Stimulated activated CD8-positive, alpha-beta memory T cell treated with anti-CD3 and anti-CD28 coated beads, Interleukin-12 subunit alpha, Interleukin-12 subunit beta, amount 100 ng/mL, for 24 hours (primary cell): ENCODE measurements at regions not wholly inside any gene's neighbourhood (a gene's known extent, or its start where the extent isn't known, plus 50 kb on each side); places are given as distances from the start of the nearest gene placed in this dataset.
"Not testable (repeated sequence)": the region's sequence is repeated elsewhere in the genome, so short reads cannot be mapped to it uniquely, and the experiment has no call there.

Experiments
- DNase-seq: peaks from one replicate; pipeline ENCODE4 v3.0.0-alpha.2; 2020; ENCODE audit errors: extremely low read depth

DNA sequence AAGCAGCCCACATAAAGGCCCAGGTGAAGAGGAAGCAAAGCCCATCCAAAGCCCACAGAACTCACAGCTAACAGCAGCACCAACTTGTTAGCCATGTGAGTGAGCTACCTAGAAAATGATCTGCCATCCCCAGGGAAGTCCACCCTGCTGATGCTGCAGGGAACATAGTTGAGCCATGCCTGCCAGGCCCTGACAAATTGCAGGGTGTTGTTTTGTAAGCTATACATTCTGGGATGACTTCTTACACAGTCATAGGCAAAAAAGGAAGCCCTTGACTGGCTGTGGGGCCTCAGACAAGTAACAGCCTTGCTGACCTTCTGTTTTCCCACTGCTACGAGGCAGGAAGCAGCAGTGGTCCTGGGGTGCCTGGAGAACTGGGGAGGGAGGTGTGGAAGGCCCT is 262.7 kb downstream of the MATN1 start:
- DNase-seq, result no peak

DNA sequence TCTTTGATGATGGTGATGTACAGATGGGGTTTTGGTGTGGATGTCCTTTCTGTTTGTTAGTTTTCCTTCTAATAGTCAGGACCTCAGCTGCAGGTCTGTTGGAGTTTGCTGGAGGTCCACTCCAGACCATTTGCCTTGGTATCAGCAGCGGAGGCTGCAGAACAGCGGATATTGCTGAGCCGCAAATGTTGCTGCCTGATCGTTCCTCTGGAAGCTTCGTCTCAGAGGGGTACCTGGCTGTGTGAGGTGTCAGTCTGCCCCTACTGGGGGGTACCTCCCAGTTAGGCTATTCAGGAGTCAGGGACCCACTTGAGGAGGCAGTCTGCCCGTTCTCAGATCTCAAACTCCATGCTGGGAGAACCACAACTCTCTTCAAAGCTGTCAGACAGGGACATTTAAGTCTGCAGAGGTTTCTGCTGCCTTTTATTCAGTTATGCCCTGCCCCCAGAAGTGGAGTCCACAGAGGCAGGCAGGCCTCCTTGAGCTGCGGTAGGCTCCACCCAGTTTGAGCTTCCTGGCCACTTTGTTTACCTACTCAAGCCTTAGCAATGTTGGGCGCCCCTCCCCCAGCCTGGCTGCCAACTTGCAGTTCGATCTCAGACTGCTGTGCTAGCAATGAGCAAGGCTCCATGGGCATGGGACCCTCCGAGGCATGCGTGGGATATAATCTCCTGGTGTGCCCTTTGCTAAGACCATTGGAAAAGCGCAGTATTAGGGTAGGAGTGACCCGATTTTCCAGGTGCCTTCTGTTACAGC is 264.5 kb downstream of the MATN1 start:
- not testable (repeated sequence) for DNase-seq

DNA sequence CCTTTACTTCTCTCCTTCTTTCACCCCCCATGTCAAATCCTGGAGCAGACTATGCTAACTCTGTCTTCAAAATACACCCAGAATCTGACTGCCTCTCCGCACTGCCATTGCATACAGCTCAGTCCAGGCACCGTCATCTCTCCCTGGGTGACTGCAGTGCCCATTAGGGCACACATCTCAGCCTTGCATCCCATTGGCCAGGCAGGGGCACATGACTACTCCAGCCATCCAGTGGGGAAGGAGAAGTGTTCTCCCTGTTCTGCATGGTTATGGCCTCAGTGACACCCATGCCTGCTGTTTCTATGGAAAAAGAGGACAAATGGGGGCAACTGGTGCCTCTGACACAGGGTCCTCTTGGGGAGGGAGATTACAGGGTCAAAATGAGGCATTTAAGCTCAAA is 270.5 kb downstream of the MATN1 start:
- DNase-seq, result no peak

DNA sequence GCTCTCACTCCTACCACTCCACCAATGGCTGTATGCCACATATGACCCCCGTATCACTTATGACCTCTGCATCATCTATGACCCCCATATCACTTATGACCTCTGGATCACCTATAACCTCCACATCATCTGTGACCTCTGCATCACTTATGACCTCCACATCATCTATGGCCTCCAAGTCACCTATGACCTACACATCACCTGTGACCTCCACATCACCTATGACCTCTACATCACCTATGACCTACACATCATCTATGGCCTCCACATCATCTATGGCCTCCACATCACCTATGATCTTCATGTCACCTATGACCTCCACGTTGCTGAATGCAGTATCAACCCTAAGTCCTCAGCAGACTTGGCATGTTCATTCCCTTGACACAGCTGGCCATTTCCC is 271.2 kb downstream of the MATN1 start:
- no peak for DNase-seq

DNA sequence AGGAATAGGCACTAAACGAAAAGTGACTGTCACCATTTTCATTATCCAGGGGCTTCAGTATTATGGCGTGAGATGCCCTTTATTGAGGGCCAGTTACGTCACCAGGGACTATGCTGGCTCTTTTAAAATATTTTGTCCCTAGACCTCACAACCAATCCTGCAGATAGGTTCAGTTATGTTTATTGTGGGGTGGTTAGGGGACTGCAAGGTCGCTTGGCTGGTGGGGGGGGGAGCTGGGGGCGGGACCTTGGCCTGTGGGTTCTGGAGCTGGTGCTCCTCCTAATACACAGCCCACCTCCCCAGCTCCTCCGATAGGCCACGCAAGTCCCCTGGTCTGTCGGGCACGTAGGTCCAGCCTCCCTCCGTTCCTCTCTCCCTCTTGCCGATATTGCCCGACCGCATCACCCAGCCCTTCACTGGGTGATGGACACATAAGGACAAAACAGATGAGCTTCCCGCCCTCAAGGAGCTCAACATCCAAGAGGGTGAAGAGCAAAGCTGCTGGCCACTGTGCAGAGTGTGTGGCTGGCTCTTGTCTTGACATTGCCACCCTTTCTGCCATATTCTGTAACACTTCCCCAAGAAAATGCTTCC is 271.8 kb downstream of the MATN1 start:
- DNase-seq, result no peak

DNA sequence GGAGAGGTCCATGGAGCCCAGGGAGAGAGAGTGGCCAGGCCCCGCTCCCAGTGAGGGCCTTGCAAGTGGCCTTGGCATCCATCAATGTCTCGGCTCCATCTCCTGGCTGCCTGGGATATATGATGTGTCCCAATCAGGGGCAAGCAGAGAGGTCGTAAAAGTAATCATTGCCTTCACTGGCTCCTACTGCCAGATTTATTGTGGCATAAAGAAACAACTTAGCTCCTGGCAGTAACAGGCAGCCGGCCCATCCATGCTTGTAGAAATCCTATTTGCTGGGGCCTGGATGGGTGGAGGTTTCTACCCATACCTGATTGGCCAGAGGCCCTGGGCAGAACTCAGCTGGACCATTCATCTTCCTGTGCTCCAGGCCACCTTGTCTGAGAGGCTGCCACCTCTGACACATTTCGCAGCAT is 272.6 kb downstream of the MATN1 start:
- DNase-seq, result no peak

DNA sequence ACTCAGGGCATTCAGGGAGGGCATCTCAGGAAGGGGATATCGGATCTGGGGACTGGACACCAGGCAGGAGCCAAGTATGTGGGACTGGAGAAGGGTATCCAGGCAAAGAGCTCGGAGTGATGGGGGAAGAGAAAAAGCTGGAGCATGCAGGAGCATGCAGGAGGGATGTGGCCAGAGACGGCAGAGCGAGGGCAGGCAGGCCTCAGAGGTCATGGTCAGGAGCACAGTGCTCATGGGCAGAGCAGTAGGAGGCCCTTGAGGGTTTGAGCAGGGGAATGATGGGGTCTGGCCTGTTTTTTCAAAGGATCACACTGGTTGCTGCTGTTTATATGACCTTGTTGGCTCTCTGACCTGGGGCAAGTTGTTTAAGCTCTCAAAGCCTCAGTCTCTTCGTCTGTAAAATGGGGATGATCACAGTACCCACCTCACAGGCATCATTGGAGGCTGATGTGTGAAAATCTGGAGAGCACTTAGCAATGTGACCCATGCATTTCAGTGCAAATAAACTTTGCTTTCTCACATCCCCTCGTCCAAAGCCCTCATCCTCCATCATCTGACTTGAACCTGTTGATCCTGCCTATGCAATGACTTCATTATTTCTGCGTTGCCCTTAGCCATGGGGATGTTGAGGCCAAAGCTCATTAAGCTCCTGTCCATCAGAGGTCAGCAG is 273.1 kb downstream of the MATN1 start:
- DNase-seq, result no peak

DNA sequence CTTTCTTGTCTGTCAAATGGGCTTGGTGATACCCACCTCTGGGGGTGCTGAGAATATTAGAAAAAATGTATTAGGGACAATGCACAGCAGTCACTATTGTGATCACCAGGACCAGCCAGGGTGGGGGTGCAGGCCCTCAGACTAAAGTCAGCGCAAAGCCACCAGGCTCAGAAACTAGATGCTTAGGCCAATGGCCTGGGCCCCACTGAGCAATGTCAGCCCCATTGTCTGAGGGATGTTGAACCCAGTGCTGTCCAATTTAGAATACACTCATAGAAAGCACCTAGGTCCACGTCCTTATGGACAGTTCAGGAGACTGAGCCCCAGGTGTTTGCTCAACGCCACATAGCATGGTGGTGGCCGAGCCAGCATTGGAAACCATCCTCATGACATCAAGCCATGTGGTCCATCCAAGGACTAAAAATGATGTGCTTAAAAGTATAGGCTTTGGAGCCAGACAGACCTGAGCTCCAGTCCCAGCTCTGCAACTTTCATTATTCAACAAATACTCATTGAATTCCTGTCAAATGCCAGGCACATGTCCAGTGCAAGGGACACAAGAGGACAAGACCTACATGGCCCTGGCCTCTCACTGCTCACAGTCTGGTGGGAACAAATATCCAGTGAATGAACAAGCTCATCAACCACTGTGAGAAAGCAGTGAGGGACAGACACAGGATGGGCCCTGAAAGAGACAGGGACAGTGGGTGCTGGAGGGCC is 273.8 kb downstream of the MATN1 start:
- no peak for DNase-seq

DNA sequence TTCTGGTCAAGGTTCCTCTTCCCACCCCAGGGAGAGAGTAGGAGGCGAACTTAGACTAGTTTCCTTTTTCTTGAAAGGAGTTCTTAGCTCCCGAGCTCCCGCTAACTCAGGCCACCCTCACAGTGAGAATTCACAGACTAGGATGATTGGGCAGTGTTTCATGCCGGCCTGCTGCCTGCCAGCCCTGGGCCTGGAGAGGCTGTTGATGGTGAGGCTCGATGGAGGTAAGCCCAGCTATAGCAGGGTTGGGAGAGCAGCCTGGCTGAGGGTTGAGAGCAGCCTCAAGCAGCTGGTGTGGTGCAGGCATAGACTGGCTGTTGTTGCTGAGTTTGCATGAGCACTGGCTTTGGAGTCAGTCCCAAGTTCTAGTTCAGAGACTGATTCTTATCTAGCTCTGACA is 274.4 kb downstream of the MATN1 start:
- no peak for DNase-seq

DNA sequence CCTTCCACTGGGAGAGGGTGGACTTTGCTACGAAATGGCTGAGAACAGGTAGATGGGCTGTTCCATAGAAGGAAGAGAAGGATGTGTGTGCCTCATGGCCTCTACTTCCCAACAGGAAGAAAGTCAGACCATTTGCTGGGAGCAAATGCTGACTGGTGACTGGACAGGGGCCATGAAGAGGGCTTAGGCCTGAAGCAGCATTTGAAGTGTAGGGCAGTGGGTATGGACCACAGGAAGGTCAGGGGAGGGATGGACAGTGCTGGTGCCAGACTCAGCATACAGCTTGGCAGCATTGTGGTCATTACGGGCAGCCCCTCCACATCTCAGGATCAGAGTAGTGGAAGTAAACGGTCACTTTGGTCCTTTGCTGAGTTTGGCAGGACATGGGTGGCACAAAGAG is 275.7 kb downstream of the MATN1 start:
- no peak for DNase-seq

DNA sequence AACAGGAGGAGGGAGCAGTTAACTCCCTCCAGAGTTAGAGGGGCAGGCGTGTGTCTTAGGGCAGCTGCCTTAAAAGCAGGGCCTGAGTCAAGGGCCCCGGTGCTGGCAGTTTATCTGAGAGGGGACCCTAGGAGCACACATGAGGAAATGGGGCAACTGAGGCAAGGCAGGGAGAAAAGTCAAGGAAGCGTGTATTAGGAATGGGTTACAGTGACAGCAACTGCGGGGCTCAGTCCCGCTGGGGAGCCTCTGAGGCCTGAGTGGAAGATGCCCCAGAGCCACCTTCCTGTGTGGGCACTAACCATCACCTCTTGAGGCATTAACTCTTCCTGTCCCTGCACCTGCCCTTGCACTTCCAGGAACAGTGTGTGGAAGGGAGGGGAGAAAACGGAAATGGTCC is 276.3 kb downstream of the MATN1 start:
- no peak for DNase-seq

DNA sequence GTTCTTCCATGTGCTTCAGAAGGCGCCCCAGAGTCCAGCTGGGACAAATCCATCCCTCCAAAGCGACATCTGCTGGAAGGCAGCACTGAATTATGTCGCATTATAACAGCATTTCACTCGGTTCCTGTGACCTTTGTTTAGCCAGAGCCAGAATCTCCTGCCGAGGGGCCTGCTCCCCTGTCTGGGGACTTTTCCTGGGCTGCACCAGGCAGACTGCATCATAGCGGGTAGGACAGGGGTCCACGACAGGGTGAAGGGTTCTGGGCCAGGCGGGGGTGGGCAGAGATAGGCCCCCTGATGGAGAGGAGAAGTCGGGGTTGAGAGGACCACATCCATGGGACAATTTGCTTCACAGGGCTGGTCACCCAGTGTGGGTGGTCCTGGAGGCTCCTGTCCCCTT is 276.9 kb downstream of the MATN1 start:
- DNase-seq, result no peak

DNA sequence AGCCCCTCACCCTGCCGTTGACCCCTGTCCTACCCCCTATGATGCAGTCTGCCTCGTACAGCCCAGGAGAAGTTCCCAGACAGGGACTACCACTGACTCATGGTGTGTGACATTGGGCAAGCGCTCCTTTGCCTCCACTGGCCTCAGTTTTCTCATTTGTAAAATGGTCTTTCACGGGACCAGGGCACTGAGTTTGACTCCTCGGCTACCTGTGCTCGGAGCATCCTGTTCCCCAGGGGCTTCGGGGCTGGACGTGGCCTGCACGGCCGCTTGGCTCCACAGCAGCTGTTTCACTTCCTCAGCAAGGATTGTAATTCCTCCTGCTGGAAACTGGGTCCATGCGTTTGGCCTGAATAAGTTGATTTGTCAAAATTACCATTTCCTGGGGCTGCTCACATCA is 277.3 kb downstream of the MATN1 start:
- DNase-seq, result no peak

DNA sequence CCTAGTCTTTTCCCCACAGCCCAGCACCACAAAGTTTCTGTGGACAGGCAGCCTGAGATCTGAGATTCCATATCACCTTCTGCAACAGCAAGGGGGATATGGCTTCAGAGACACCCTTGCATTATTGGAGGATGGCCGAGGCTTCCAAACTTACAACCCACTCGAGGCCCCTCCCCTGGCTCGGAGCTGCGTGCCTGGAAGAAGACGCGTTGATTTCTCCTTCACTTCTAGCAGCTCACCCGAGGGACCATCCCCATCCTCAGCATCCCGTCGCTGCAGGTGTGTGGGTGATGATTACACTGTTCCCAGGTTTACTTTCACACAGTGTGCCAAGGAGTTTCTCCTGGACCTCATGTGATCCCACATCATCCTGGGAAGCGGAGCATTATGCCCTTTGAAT is 277.9 kb downstream of the MATN1 start:
- no peak for DNase-seq

DNA sequence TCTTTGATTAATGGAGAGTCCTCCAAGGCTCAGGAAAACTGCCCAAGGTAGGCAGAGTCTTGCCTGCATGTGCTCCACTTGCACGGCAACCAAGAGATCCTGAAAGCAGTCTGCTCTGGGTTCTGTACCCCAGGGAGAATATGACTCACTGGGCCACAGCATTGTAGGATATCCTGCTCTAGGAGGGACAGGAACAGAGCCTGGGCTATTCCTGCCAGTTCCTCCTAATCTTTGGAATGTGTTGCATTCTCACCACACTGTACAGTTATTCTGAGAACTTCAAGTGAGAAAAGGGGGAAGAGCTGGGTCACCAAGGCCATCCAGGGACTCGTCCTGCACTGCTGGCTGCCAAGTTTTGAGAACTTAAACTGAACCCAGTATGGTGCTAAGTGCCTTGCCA is 278.5 kb downstream of the MATN1 start:
- no peak for DNase-seq

DNA sequence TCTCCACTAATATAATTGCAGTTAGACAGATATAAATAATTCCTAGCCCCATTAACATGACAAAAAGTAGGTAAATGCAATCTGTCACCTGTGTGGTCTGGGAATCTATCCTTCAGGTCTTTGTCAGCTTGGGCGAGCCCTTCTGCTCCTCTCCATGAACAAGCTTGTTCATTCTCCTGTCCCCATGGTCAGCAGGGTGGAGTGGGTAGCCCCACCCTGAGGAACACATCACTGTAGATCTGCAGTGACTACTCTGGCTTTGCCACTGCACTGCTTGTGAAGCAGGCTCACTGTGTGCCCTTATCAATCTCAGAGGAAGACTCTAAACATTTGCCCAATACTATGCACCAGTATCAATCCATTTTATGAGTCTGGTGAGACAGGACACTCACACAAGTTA is 279.0 kb downstream of the MATN1 start:
- DNase-seq, result no peak

DNA sequence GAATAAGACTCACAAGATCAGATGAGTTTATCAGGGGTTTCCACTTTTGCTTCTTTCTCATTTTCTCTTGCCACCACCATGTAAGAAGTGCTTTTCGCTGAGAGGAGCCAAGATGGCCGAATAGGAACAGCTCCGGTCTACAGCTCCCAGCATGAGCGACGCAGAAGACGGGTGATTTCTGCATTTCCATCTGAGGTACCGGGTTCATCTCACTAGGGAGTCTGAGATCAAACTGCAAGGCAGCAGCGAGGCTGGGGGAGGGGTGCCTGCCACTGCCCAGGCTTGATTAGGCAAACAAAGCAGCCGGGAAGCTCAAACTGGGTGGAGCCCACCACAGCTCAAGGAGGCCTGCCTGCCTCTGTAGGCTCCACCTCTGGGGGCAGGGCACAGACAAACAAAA is 285.1 kb downstream of the MATN1 start:
- DNase-seq, result not testable (repeated sequence)

DNA sequence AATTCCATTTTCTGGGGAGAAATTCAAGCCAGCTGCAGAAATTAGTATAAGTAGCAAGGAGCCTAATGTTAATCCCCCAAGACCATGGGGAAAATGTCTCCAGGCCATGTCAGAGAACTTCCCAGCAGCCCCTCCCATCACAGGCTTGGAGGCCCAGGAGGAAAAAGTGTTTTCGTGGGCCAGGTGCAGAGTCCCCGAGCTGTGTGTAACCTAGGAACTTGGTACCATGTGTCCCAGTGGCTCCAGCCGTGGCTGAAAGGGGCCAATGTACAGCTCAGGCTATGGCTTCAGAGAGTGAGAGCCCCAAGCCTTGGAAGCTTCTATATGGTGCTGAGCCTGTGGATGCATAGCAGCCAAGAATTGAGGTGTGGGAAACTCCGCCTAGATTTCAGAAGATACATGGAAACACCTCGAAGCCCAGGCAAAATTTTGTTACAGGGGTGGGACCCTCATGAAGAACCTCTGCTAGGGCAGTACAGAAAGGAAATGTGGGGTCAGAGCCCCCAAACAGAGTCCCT is 286.3 kb downstream of the MATN1 start:
- DNase-seq, result no peak

DNA sequence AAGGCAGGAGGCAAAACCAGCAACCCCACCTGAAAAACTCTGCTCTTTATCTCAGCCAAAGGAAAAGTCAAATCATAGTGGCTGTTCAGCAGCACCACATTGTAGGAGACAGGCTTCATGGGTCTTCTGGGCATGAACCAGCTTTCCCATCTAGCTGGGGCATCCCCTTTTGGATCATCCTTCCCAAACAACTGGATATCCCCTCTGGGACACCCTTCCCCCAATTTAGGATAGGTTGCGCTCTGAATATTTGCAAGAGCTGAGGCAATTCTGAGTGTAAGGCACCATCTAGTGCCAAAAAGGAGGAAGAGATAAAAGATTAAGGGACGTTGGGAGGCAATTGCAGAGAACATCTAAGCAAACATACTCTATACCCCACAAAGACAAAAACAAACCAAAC is 295.8 kb downstream of the MATN1 start:
- DNase-seq, result no peak

DNA sequence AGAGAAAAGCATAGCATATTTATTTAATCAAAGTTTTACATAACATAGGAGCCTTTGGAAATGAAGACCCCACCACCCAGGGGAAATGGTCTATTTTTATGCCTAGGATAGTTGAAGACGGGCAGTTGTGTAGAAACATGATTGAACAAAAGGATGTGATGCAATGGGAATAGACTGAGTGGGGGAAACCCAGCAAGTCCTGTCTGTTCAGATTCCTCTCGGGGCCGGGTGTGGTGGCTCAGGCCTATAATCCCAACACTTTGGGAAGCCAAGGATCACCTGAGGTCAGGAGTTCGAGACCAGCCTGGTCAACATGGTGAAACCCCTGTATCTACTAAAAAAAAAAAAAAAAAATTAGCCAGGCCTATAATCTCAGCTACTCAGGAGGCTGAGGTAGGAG is 298.3 kb downstream of the MATN1 start:
- no peak for DNase-seq

DNA sequence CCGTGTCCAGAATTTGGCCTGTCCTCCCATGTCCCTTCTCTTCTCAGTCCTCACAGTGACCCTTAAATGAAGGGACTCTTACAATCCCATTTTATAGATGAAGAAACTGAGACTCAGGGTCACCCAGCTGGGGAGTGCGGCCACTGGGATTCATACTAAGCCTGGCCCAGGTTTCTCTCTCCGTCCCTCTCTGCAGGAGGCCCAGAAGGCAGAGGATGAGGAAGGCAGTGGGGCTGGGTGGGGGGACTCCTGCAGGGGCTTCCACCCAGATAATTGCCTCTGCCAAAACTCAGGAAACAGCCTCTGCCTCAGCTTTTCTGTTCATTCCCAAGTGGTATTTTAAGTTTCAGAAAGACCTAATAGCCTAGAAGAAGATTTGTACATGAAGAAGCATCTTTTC is 299.8 kb downstream of the MATN1 start:
- DNase-seq, result no peak

DNA sequence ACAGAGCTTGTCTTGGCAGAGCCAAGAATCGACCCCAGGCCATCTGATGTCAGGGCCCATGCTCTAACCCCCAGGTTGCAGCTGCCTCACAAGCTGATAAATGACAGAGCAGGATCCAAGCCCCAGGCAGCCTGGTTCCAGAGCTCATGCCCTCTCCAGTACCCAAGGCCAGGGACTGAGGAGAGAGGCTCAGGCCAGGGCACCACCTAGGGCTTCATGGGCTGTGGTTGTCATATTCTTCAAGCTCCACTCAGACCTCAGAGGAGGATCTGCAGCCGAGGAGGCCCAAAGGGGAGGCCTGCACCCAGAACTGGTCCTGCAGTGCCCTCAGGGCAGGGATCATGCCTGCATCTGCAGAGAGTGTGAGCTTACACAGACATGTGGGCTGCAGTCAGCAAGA is 301.1 kb downstream of the MATN1 start:
- no peak for DNase-seq
